Heart left ventricle (tissue), 13 donors: ENCODE measurements at regions not wholly inside any gene's neighbourhood (a gene's known extent, or its start where the extent isn't known, plus 50 kb on each side); places are given as distances from the start of the nearest gene placed in this dataset.

Experiments used
- CTCF ChIP-seq, 12 donors: fragments of 200-600 bp; sonication (generic) in 4 of 12; IDR thresholded peaks; one replicate each; pipeline versions ENCODE4 v1.5.0 to v1.8.0; 2018 to 2022; ENCODE audit warnings: antibody characterized with exemption in 12 of 12, mild to moderate bottlenecking in 5 of 12
- POLR2A ChIP-seq, 2 donors: fragments of 450-650 bp; IDR thresholded peaks; one replicate each; pipeline ENCODE4 v1.6.1; 2017; ENCODE audit warnings: antibody characterized with exemption in 2 of 2, mild to moderate bottlenecking in 2 of 2, moderate library complexity in 2 of 2
- donor health status: ischemic (EF 13 %, LVEDD 7.1; RV severe dilation, severe dysfunction).
- donor health status: DM: no; HTN: yes; CAD: no.
- donor health status: DM: no; HTN: no; CAD: no.
- donor health status: ischemic (EF 25% LVEDD 6.9; RV normal size, moderate dysfunction).
- donor health status: ischemic (EF 25% LVEDD 5.7; RV mildly dilated, moderate dysfunction).
- donor health status: ischemic (EF 35%, LVEDD 5.7; RV mildly dilated, moderate dysfunction).
- donor health status: nonischemic (EF 11% LVEDD 7.7; RV severe dilation, severe dysfunction).
- donor health status: DM: yes; HTN: yes; CAD: no.
- donor health status: PGD.
- donor health status: ischemic (EF 29% LVEDD 5.4; RV normal size, mild dysfunction).
- donor health status: nonischemic (EF 23%, LVEDD 6.1; RV moderate dilation, normal function).

GRCh38 chr14:99009871-99010270 is 262.1 kb downstream of the BCL11B start:
- TF ChIP-seq CTCF (IDR thresholded peaks at IDR 0.05) = no peak
- no peak for TF ChIP-seq POLR2A (IDR thresholded peaks at IDR 0.05)
